CD4-positive, alpha-beta memory T cell (primary cell): ENCODE measurements at regions not wholly inside any gene's neighbourhood (a gene's known extent, or its start where the extent isn't known, plus 50 kb on each side); places are given as distances from the start of the nearest gene placed in this dataset.

ENCODE experiments used
- CTCF ChIA-PET: fragments of 350-600 bp; sonication (Branson Sonifier 250); formaldehyde crosslinking; loops from one replicate; lab custom pipeline; 2021; ENCODE audit warnings: inconsistent platforms; ENCODE audit not compliant: partially characterized antibody; lab: Charles Lee
- POLR2A ChIA-PET: fragments of 350-600 bp; sonication (Branson Sonifier 250); formaldehyde crosslinking; loops from one replicate; lab custom pipeline; 2021; ENCODE audit not compliant: partially characterized antibody; lab: Charles Lee
- DNase-seq, 5 donors: peaks; one replicate each; pipeline versions ENCODE4 v3.0.0 to v3.0.0-alpha.2; 2020 to 2022; ENCODE audit warnings: mixed read lengths in 1 of 5
- H3K27ac ChIP-seq: one replicate; pipeline ENCODE4 v1.7.0; 2013; ENCODE audit warnings: low read depth, low read length
- H3K27me3 ChIP-seq: 2 replicates; pipeline ENCODE4 v1.7.0; 2013; ENCODE audit warnings: mild to moderate bottlenecking, low read length, moderate library complexity; ENCODE audit not compliant: insufficient read depth
- H3K36me3 ChIP-seq: 2 replicates; pipeline ENCODE4 v1.7.0; 2013; ENCODE audit warnings: mild to moderate bottlenecking, low read length, moderate library complexity; ENCODE audit not compliant: insufficient read depth
- H3K4me1 ChIP-seq: 2 replicates; pipeline ENCODE4 v1.7.0; 2013; ENCODE audit warnings: mild to moderate bottlenecking, low read length, moderate library complexity; ENCODE audit not compliant: insufficient read depth
- H3K4me3 ChIP-seq, 2 donors: one replicate each; pipeline ENCODE4 v1.7.0; 2013; ENCODE audit warnings: low read length in 2 of 2, mild to moderate bottlenecking in 1 of 2
- H3K9me3 ChIP-seq, 2 donors: one replicate each; pipeline ENCODE4 v1.7.0; 2013; ENCODE audit warnings: low read length in 2 of 2, control low read depth in 1 of 2; ENCODE audit not compliant: control insufficient read depth in 1 of 2
- H3K27ac Mint-ChIP-seq, 7 donors: one replicate each; pipeline ENCODE4 v1.8.0; 2020 to 2021; ENCODE audit warnings: mixed read lengths in 7 of 7, mild to moderate bottlenecking in 6 of 7, inconsistent platforms in 3 of 7, moderate library complexity in 3 of 7
- H3K27me3 Mint-ChIP-seq, 2 donors: one replicate each; pipeline ENCODE4 v1.8.0; 2020 to 2021; ENCODE audit warnings: mixed read lengths in 2 of 2
- H3K36me3 Mint-ChIP-seq, 2 donors: one replicate each; pipeline ENCODE4 v1.8.0; 2020 to 2021; ENCODE audit warnings: mixed read lengths in 2 of 2, inconsistent platforms in 1 of 2, mild to moderate bottlenecking in 1 of 2
- H3K4me1 Mint-ChIP-seq, 4 donors: one replicate each; pipeline ENCODE4 v1.8.0; 2020 to 2021; ENCODE audit warnings: mixed read lengths in 4 of 4, mild to moderate bottlenecking in 1 of 4
- H3K4me3 Mint-ChIP-seq, 8 donors: one replicate each; pipeline ENCODE4 v1.8.0; 2020 to 2021; ENCODE audit warnings: mixed read lengths in 8 of 8, mild to moderate bottlenecking in 7 of 8, moderate library complexity in 6 of 8, inconsistent platforms in 3 of 8
- H3K9me3 Mint-ChIP-seq, 8 donors: one replicate each; pipeline ENCODE4 v1.8.0; 2020 to 2021; ENCODE audit warnings: mixed read lengths in 8 of 8, mild to moderate bottlenecking in 5 of 8, inconsistent platforms in 3 of 8, moderate library complexity in 1 of 8
- intact Hi-C: fragments of 100-400 bp; cut with micrococcal nuclease; formaldehyde crosslinking; loops from one replicate; pipeline ENCODE4 v1.15.1; 2023

DNA sequence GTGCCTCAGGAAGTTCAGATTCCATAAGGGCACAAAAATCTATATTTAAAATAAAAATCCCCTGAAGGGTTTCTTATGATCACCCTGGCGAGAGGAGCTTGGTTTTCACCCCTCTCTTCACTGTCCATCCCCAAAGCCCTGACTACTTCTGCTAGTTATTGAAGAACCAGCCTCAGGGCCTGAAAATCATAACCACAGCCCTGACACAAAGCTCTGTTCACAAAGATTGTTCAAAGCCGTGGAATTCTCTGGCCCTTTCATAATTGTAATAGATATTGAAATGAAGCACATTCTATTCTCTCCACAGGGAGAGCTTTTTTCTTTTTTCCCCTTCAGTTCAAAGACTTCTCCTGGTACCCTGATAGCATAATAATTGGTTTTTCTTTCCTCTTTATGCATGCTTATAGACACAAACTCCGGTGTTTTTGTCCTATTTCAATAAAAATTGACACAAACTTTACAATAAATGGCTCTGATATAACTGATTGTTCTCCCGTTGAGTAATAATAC, 343.8 kb downstream of the CAAP1 start:
- intact Hi-C loops, result no loop called here
- CTCF ChIA-PET, result no interaction called here

DNA sequence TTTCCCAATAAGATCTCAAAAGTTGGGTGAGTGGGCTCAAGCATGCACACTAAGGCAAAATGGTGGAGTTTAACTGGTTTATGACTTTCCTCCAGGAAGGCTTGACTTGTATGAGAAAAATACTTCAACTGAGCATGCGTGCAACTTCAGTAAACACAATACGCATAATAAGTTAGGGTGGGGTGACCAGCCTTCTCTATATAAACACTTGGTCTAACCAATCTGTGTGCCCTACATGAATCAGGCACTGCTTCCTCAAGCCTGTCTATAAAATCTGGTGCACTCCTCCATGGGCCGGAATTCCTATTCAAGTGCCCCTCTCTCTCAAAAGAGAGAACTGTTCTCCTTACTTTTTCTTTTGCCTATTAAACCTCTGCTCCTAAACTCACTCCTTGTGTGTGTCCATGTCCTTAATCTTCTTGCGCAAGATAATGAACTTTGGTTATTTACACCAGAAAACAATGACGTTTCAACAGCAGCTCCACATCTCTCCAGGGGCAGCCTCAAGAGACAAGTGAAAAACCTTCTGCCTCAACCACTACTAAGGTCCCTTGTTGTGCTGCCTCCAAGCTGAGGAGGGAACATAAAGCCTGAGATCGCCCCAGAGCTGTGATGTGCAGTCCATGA, 352.6 kb downstream of the CAAP1 start:
- DNase-seq, result no peak
- CTCF ChIA-PET, result no interaction called here

More for the DNA sequence above, 343.8 kb downstream of the CAAP1 start:
- Histone ChIP-seq H3K4me3 (no peak overlapping the region), H3K27ac (no peak overlapping the region), H3K36me3 (no peaks in the 10 kb centered on the region), H3K4me1 (no peaks in the 10 kb centered on the region), H3K27me3 (no peaks in the 10 kb centered on the region), H3K9me3 (no peaks in the 10 kb centered on the region)
- Mint-ChIP-seq H3K36me3 (no peaks in the 10 kb centered on the region), H3K4me1 (no peaks in the 10 kb centered on the region), H3K4me3 (no peak overlapping the region), H3K27ac (no peak overlapping the region), H3K9me3 (peaks cover 0 to 21% (median 9%) of the 10 kb centered on the region in 8 donors), H3K27me3 (no peaks in the 10 kb centered on the region)
- no peak for DNase-seq
- POLR2A ChIA-PET, result no interaction called here

DNA sequence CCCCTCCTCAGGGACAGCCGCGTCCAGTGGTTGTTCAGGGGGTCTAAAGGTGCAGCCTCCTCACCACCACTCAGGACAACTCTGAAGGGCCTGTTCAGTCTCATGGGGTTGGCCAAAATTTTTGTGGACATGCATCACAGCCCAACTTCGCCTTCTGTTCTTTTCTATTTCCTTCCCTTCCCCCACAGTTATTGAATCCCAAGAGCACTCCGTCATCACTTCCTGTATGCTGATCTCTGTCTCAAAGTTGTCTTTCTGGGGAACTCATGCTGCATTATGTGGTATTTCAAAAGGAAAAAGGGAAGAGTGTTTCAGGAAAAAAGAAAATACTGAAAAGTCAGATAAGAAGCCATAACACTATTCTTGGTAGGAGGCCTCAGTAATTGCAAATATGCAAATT, 355.4 kb downstream of the CAAP1 start:
- Histone ChIP-seq H3K27ac (no peak overlapping the region), H3K4me1 (no peaks in the 10 kb centered on the region), H3K4me3 (no peak overlapping the region), H3K27me3 (no peaks in the 10 kb centered on the region), H3K36me3 (no peaks in the 10 kb centered on the region), H3K9me3 (peaks cover 0 to 4% of the 10 kb centered on the region in 2 donors)
- ChIA-PET POLR2A (no interaction called here), CTCF (no interaction called here)
- intact Hi-C loops, result no loop called here
- H3K4me1 Mint-ChIP-seq, result no peaks in the 10 kb centered on the region
- H3K4me3 Mint-ChIP-seq, result no peak overlapping the region
- peaks cover 2 to 15% (median 6%) of the 10 kb centered on the region in 8 donors for H3K9me3 Mint-ChIP-seq
- no peak for DNase-seq
- no peaks in the 10 kb centered on the region for H3K36me3 Mint-ChIP-seq
- no peak overlapping the region for H3K27ac Mint-ChIP-seq
- no peaks in the 10 kb centered on the region for H3K27me3 Mint-ChIP-seq

More for the DNA sequence above, 352.6 kb downstream of the CAAP1 start:
- Histone ChIP-seq H3K27me3 (no peaks in the 10 kb centered on the region), H3K27ac (no peak overlapping the region), H3K36me3 (no peaks in the 10 kb centered on the region), H3K9me3 (peaks cover 0 to 4% of the 10 kb centered on the region in 2 donors), H3K4me1 (no peaks in the 10 kb centered on the region), H3K4me3 (no peak overlapping the region)
- intact Hi-C loops, result no loop called here
- no peaks in the 10 kb centered on the region for H3K4me1 Mint-ChIP-seq
- no peaks in the 10 kb centered on the region for H3K36me3 Mint-ChIP-seq
- H3K27me3 Mint-ChIP-seq, result no peaks in the 10 kb centered on the region
- POLR2A ChIA-PET, result no interaction called here
- H3K9me3 Mint-ChIP-seq, result peaks cover 2 to 22% (median 6%) of the 10 kb centered on the region in 8 donors
- no peak overlapping the region for H3K27ac Mint-ChIP-seq
- H3K4me3 Mint-ChIP-seq, result no peak overlapping the region

DNA sequence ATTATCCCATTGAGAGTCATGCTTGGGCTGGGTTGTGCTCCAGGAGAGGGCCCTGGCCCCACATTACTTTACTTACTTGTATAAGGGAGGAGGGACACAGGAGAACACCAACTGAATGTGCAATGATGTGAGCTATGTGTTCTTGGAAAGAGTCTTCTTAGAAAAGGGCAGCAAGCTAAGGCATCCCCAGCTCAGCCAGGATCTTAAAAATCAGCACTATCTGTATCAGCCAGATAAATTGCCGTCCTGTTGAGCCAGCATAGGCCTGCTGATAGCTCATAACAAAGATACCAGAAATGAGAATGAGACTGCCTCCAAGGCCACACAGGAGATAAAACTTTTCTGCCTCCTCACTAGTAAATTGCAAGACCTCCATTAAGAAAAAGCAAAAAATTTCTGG, 357.5 kb downstream of the CAAP1 start:
- Mint-ChIP-seq H3K4me3 (no peak overlapping the region), H3K27me3 (no peaks in the 10 kb centered on the region), H3K9me3 (peaks cover 0 to 21% (median 4%) of the 10 kb centered on the region in 8 donors), H3K36me3 (no peaks in the 10 kb centered on the region), H3K27ac (no peak overlapping the region), H3K4me1 (no peaks in the 10 kb centered on the region)
- Histone ChIP-seq H3K27me3 (no peaks in the 10 kb centered on the region), H3K4me3 (no peak overlapping the region), H3K4me1 (no peaks in the 10 kb centered on the region), H3K36me3 (no peaks in the 10 kb centered on the region), H3K27ac (no peak overlapping the region), H3K9me3 (peaks cover 0 to 4% of the 10 kb centered on the region in 2 donors)
- POLR2A ChIA-PET, result no interaction called here
- intact Hi-C loops, result no loop called here
- CTCF ChIA-PET, result no interaction called here
- no peak for DNase-seq

DNA sequence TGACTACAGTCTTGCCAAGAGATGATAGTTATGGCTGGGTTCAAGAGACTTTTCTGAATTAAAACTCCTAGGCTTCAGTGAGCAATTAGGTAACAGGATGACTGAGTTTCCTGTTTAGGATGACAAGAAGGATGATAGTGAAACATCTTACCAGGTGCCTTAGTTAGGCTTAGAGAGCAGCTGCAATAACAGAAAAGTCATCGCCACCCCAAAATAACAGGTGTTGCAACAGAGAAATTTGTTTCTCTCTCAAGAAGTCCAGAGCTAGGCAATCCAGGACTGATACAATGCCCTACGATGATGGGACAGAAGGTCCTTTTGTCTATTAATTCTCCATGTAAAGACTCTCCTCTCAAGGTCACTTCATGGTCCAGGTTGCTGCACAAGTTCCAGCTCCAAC, 361.8 kb downstream of the CAAP1 start:
- Mint-ChIP-seq H3K9me3 (peaks cover 0 to 17% (median 3%) of the 10 kb centered on the region in 8 donors), H3K36me3 (no peaks in the 10 kb centered on the region), H3K4me3 (no peak overlapping the region), H3K27ac (no peak overlapping the region), H3K4me1 (no peaks in the 10 kb centered on the region), H3K27me3 (no peaks in the 10 kb centered on the region)
- H3K4me3 ChIP-seq, result no peak overlapping the region
- ChIA-PET CTCF (no interaction called here), POLR2A (no interaction called here)
- H3K27ac ChIP-seq, result no peak overlapping the region
- intact Hi-C loops, result no loop called here
- H3K9me3 ChIP-seq, result no peaks in the 10 kb centered on the region
- H3K27me3 ChIP-seq, result no peaks in the 10 kb centered on the region
- no peaks in the 10 kb centered on the region for H3K36me3 ChIP-seq
- H3K4me1 ChIP-seq, result no peaks in the 10 kb centered on the region
- no peak for DNase-seq

DNA sequence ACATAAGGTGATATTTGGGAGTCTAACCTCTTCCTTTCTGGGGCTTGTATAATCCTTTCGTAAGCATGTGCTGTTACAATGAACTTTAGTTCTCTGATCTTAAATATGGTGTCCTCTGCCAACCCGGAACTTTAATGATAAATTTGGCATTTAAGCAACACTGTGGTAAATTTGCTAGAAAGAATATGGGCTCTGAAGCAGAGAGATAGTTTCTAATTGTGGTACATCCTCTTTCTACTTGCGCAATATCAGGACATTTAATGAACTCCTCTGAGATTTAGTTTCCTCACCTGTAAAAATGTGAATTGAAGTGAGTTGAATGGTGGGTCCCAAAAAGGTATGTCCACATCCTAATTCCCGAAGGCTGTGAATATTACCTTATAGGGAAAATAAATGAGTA, 364.7 kb downstream of the CAAP1 start:
- peaks cover 0 to 15% (median 4%) of the 10 kb centered on the region in 8 donors for H3K9me3 Mint-ChIP-seq
- H3K27me3 ChIP-seq, result no peaks in the 10 kb centered on the region
- H3K36me3 Mint-ChIP-seq, result no peaks in the 10 kb centered on the region
- ChIA-PET POLR2A (no interaction called here), CTCF (no interaction called here)
- no peaks in the 10 kb centered on the region for H3K27me3 Mint-ChIP-seq
- H3K27ac ChIP-seq, result no peak overlapping the region
- no peak overlapping the region for H3K4me3 ChIP-seq
- H3K27ac Mint-ChIP-seq, result no peak overlapping the region
- intact Hi-C loops, result no loop called here
- H3K4me1 Mint-ChIP-seq, result no peaks in the 10 kb centered on the region
- DNase-seq, result no peak
- H3K4me3 Mint-ChIP-seq, result no peak overlapping the region
- H3K4me1 ChIP-seq, result no peaks in the 10 kb centered on the region
- H3K36me3 ChIP-seq, result no peaks in the 10 kb centered on the region
- H3K9me3 ChIP-seq, result no peaks in the 10 kb centered on the region

DNA sequence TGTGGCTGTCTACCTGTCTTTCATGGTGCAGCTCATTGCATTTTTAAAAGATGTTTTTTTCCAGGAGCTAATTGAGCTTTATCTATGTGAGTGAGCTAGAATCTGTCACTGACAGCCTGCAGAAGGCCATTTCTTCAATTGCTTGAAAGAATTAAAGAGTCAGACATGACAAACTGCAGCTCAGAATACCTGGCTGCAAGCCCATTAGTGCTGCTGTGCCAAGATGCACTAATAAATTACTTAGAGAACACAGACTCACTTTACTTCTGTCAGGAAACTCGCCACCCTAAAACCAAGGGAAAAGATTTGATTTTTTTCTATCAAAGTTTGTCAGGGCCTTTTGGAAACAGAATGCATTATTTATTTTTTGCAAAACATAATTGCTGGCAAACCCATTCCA, 368.3 kb downstream of the CAAP1 start:
- intact Hi-C loops, result no loop called here
- H3K27ac Mint-ChIP-seq, result no peak overlapping the region
- Histone ChIP-seq H3K4me3 (no peak overlapping the region), H3K27me3 (no peaks in the 10 kb centered on the region), H3K4me1 (no peaks in the 10 kb centered on the region), H3K36me3 (no peaks in the 10 kb centered on the region), H3K9me3 (no peaks in the 10 kb centered on the region), H3K27ac (no peak overlapping the region)
- H3K4me3 Mint-ChIP-seq, result no peak overlapping the region
- CTCF ChIA-PET, result no interaction called here
- peaks cover 2 to 9% (median 5%) of the 10 kb centered on the region in 8 donors for H3K9me3 Mint-ChIP-seq
- no peaks in the 10 kb centered on the region for H3K4me1 Mint-ChIP-seq
- POLR2A ChIA-PET, result no interaction called here
- no peaks in the 10 kb centered on the region for H3K27me3 Mint-ChIP-seq
- no peak for DNase-seq
- H3K36me3 Mint-ChIP-seq, result no peaks in the 10 kb centered on the region
